ENCODE measurements at regions not wholly inside any gene's neighbourhood (a gene's known extent, or its start where the extent isn't known, plus 50 kb on each side); places are given as distances from the start of the nearest gene placed in this dataset.

- Histone ChIP-seq H3K79me2 (ENCODE audit: insufficient read depth, low read length) (no peaks in the 10 kb centered on the region), H3K9me3 (ENCODE audit: low read length) (no peaks in the 10 kb centered on the region), H3K27ac (ENCODE audit: low read depth, low read length, poor library complexity, severe bottlenecking) (no peak overlapping the region), H3F3A (ENCODE audit: insufficient read depth, low read length) (no peaks in the 10 kb centered on the region), H3K4me1 (ENCODE audit: insufficient read depth, low read length, severe bottlenecking) (no peaks in the 10 kb centered on the region), H3K9me2 (ENCODE audit: low read depth, low read length) (no peaks in the 10 kb centered on the region), H3K36me3 (ENCODE audit: insufficient read depth, low read length) (no peaks in the 10 kb centered on the region), H2AFZ (ENCODE audit: low read length) (no peak overlapping the region), H3K4me3 (ENCODE audit: low read depth, low read length, poor library complexity, severe bottlenecking) (no peak overlapping the region), H3K4me2 (ENCODE audit: low read length) (no peak overlapping the region), H4K20me1 (ENCODE audit: insufficient read depth, low read length) (no peaks in the 10 kb centered on the region), H3K27me3 (ENCODE audit: insufficient read depth, low read length) (no peaks in the 10 kb centered on the region), H3K9ac (ENCODE audit: low read length) (no peak overlapping the region)
- no peak for TF ChIP-seq EZH2 (IDR thresholded peaks at IDR 0.05; ENCODE audit: borderline replicate concordance, low read length)
- TF ChIP-seq, protein P1, sequence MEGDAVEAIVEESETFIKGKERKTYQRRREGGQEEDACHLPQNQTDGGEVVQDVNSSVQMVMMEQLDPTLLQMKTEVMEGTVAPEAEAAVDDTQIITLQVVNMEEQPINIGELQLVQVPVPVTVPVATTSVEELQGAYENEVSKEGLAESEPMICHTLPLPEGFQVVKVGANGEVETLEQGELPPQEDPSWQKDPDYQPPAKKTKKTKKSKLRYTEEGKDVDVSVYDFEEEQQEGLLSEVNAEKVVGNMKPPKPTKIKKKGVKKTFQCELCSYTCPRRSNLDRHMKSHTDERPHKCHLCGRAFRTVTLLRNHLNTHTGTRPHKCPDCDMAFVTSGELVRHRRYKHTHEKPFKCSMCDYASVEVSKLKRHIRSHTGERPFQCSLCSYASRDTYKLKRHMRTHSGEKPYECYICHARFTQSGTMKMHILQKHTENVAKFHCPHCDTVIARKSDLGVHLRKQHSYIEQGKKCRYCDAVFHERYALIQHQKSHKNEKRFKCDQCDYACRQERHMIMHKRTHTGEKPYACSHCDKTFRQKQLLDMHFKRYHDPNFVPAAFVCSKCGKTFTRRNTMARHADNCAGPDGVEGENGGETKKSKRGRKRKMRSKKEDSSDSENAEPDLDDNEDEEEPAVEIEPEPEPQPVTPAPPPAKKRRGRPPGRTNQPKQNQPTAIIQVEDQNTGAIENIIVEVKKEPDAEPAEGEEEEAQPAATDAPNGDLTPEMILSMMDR (IDR thresholded peaks at IDR 0.05; ENCODE audit: low read length) = no peak
These were observed 368.5 kb downstream of the GABRG2 start for GRCh38 chr5:162436055-162436454.

- no peak overlapping the region for H2AFZ ChIP-seq (ENCODE audit: low read length)
- no peaks in the 10 kb centered on the region for H3K79me2 ChIP-seq (ENCODE audit: insufficient read depth, low read length)
- H3K9me3 ChIP-seq (ENCODE audit: low read length) = no peaks in the 10 kb centered on the region
- no peak overlapping the region for H3K4me2 ChIP-seq (ENCODE audit: low read length)
- no peaks in the 10 kb centered on the region for H3K27me3 ChIP-seq (ENCODE audit: insufficient read depth, low read length)
- H3K9me2 ChIP-seq (ENCODE audit: low read depth, low read length) = no peaks in the 10 kb centered on the region
- no peak overlapping the region for H3K27ac ChIP-seq (ENCODE audit: low read depth, low read length, poor library complexity, severe bottlenecking)
- H3K4me1 ChIP-seq (ENCODE audit: insufficient read depth, low read length, severe bottlenecking) = no peaks in the 10 kb centered on the region
- H3F3A ChIP-seq (ENCODE audit: insufficient read depth, low read length) = no peaks in the 10 kb centered on the region
- no peaks in the 10 kb centered on the region for H4K20me1 ChIP-seq (ENCODE audit: insufficient read depth, low read length)
- TF ChIP-seq, protein P1 (IDR thresholded peaks at IDR 0.05; ENCODE audit: low read length) = no peak
- no peak for TF ChIP-seq EZH2 (IDR thresholded peaks at IDR 0.05; ENCODE audit: borderline replicate concordance, low read length)
- no peak overlapping the region for H3K9ac ChIP-seq (ENCODE audit: low read length)
- H3K36me3 ChIP-seq (ENCODE audit: insufficient read depth, low read length) = no peaks in the 10 kb centered on the region
- no peak overlapping the region for H3K4me3 ChIP-seq (ENCODE audit: low read depth, low read length, poor library complexity, severe bottlenecking)
These were observed 376.7 kb downstream of the GABRG2 start for GRCh38 chr5:162444129-162444762.

GRCh38 chr5:162456086-162456485, 388.5 kb downstream of the GABRG2 start:
- Histone ChIP-seq H3K27ac (ENCODE audit: low read depth, low read length, poor library complexity, severe bottlenecking) (no peak overlapping the region), H3K4me2 (ENCODE audit: low read length) (no peak overlapping the region), H4K20me1 (ENCODE audit: insufficient read depth, low read length) (no peaks in the 10 kb centered on the region), H3K9me2 (ENCODE audit: low read depth, low read length) (no peaks in the 10 kb centered on the region), H3K36me3 (ENCODE audit: insufficient read depth, low read length) (no peaks in the 10 kb centered on the region), H3K79me2 (ENCODE audit: insufficient read depth, low read length) (no peaks in the 10 kb centered on the region), H2AFZ (ENCODE audit: low read length) (no peak overlapping the region), H3K27me3 (ENCODE audit: insufficient read depth, low read length) (no peaks in the 10 kb centered on the region), H3K9me3 (ENCODE audit: low read length) (no peaks in the 10 kb centered on the region), H3F3A (ENCODE audit: insufficient read depth, low read length) (no peaks in the 10 kb centered on the region), H3K4me1 (ENCODE audit: insufficient read depth, low read length, severe bottlenecking) (no peaks in the 10 kb centered on the region), H3K4me3 (ENCODE audit: low read depth, low read length, poor library complexity, severe bottlenecking) (no peak overlapping the region), H3K9ac (ENCODE audit: low read length) (no peak overlapping the region)
- TF ChIP-seq, protein P1 (IDR thresholded peaks at IDR 0.05; ENCODE audit: low read length) = no peak
- no peak for TF ChIP-seq EZH2 (IDR thresholded peaks at IDR 0.05; ENCODE audit: borderline replicate concordance, low read length)

Measured in OCI-LY1 (cell line).